Ecto neural progenitor cell (in vitro differentiated cells): ENCODE measurements at regions not wholly inside any gene's neighbourhood (a gene's known extent, or its start where the extent isn't known, plus 50 kb on each side); places are given as distances from the start of the nearest gene placed in this dataset.

ENCODE experiments used
- DNase-seq: peaks from one replicate; pipeline ENCODE4 v3.0.0-alpha.2; 2018; ENCODE audit warnings: low spot score

GRCh38 chr5:39891376-39891775, 466.6 kb upstream of the DAB2 start:
- DNase-seq, result no peak

GRCh38 chr5:39880985-39881384, 456.2 kb upstream of the DAB2 start:
- DNase-seq, result no peak

- no peak for DNase-seq
Observed at GRCh38 chr5:39877479-39877878, 452.7 kb upstream of the DAB2 start.

DNA sequence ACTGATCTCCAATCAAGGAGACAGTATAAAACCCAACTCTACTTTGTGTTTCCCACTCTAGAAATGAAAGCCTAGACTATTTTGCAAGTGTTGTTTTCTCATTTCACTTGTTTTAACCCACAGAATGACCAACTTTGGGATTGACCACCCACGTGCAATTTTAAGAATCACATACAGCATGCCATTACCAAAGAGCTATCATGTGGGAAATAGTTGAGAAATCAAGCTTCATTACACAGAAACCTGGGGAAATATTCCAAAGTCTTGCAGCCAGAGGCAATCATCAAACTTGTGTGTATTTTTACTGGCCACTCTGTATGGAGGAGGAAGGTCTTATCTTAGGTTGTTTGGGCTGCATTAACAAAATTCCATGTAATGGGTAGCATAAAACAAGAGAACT, 451.4 kb upstream of the DAB2 start:
- DNase-seq, result no peak

- no peak for DNase-seq
Observed at GRCh38 chr5:39870137-39870536, 445.4 kb upstream of the DAB2 start.

- DNase-seq, result no peak
Observed at GRCh38 chr5:39869396-39869795, 444.6 kb upstream of the DAB2 start.

DNA sequence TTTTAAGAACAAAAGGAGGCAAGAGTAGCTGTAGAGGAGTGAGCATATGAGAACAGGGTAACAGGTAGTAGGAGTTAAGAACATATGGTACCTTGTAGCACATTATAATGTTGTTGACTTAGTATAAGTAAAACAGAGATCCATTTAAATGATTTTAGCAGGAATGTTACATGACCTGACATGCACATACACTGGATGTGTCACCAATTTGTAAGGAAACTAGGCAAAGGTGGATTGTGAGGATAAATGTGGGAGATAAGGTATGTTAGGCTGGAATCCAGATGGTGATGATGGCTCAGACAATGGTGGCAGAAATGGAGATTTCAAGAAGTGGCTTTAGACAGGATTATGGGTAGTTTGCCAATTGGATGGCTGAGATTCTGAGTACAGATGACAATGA, 443.1 kb upstream of the DAB2 start:
- no peak for DNase-seq

GRCh38 chr5:39863926-39864552, 439.3 kb upstream of the DAB2 start:
- DNase-seq, result no peak

- DNase-seq, result no peak
Observed at GRCh38 chr5:39857041-39857440, 432.3 kb upstream of the DAB2 start.

- no peak for DNase-seq
Observed at GRCh38 chr5:39854771-39855410, 430.1 kb upstream of the DAB2 start.

- no peak for DNase-seq
Observed at GRCh38 chr5:39850291-39850690, 425.5 kb upstream of the DAB2 start.

- no peak for DNase-seq
Observed at GRCh38 chr5:39846144-39846543, 421.4 kb upstream of the DAB2 start.

GRCh38 chr5:39843767-39844166, 419.0 kb upstream of the DAB2 start:
- no peak for DNase-seq

- no peak for DNase-seq
Observed at GRCh38 chr5:39835371-39835770, 410.6 kb upstream of the DAB2 start.

GRCh38 chr5:39829441-39829840, 404.7 kb upstream of the DAB2 start:
- no peak for DNase-seq

GRCh38 chr5:39826051-39826450, 401.3 kb upstream of the DAB2 start:
- no peak for DNase-seq

GRCh38 chr5:39825301-39825700, 400.5 kb upstream of the DAB2 start:
- DNase-seq, result no peak

- no peak for DNase-seq
Observed at GRCh38 chr5:39822020-39822419, 397.2 kb upstream of the DAB2 start.

- no peak for DNase-seq
Observed at GRCh38 chr5:39816866-39817265, 392.1 kb upstream of the DAB2 start.

- DNase-seq, result no peak
Observed at GRCh38 chr5:39816156-39816845, 391.5 kb upstream of the DAB2 start.

DNA sequence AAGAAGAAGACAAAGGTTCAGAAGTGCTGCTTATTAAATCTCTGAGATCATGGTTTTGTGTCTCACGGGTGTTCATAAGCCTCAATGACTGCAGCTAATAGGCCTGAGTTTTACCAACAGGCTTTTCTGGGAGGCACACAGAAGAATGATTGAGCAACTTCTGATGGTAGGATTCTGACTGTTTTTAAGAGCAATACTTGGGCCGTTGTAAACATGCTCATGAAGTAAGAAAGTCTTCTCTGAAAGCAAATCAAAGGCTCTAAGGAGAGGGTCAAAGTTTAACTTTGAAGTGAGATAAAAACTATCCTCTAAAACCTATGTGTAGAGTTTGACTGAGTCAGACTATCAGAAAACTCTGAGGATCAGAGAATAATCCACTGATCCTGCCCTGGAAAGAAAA, 390.9 kb upstream of the DAB2 start:
- no peak for DNase-seq

DNA sequence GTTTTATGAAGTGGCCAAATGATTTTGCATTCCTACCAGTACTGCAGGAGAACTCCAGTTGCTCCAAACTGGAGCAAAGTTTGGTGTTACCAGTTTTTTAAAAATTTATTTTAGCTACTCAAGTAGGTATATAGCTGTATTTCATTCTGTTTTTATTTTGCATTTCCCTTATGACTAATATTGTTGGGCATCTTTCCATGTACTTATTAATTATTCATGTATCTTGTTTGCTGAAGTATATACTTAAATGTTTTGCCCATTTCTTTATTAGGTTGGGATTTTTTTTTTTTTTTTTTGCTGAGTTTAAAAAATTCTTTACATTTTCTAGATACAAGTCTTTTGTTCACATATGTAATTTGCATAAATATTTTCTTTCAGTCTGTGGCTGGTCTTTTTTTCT, 386.6 kb upstream of the DAB2 start:
- DNase-seq, result no peak

DNA sequence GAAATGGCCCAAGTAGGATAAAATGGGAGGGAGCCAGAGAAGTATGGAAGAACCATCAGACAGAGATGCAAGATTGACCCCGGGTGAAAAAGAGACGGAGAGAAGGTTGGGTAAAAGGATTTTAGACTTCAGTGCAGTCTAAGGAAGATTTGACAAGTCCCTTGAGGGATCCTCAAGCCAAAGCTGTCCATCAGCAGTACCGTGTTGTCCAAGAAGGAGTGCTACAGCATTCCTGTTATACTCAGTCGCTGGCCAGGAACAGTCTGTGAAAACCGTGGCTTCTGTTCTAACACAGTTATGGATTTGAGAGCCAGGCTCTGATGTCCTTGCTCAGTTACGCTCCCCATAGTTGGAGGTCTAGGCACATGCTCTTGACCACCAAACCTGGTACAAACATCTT, 383.9 kb upstream of the DAB2 start:
- DNase-seq, result no peak

DNA sequence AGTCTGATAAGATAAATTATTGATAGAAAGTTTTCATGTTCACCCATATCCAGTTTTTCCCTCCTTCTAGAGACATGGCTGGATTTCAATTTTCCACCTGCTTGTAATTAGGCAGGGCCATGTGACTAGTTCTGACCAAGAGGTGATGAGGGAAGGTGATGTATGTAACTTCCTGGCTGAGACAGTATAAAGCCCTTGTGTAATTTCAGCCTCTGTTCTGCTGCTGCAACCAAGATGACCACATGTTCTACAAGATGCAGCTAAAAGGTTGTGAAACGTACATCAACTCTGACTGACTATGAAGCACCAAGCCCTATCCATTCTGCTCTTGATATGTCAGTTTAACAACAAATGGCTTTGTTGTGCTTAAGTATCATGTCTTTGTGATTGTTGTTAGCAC, 376.5 kb upstream of the DAB2 start:
- no peak for DNase-seq
